ENCODE measurements at regions not wholly inside any gene's neighbourhood (a gene's known extent, or its start where the extent isn't known, plus 50 kb on each side); places are given as distances from the start of the nearest gene placed in this dataset.

DNA sequence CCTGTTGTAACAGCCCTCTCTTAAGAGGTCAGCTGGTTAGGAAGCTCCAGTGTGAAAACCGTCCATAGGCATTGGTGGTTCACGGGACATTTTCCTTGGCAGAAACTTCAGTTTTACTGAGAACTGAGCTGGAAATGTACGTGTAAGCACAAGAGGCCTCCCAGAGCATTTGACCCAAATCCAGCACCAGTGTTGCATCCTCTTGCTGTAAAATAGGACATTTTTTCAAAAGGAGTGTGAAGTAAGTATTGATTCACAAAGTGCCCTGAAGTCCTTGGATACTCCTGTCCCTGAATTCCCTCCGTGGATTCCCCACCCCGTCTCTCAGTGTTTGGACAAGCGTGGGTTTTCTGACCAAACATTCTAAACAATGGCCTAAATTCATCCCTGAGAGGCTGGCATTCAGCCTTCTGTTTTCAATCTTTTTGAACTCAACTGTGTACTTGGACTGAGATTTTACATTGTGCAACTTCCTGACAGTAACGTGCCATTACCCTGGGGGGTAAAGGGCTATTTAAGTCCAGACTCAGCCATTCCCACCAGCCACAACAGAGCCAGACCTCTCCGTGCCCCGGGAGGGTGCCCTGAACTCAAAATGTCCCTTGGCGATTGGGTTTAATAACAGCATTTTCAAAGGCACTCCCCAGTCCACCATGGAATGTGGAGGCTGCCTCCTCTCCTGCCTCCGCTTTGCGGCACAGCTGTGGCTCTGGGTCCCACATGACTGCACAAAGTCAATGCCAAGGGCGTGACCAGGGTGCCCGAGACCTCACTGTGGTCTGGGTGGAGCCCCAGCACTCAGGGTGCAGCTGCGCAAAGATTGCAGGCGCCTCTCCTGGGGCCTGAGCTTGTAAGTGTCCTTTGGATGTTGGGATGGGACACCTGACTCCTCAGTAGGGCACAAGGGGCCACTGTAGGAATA, 92.7 kb upstream of the AFDN start:
- Histone ChIP-seq H3K4me1 (ENCODE audit: control insufficient read depth in 3 of 3, insufficient read depth in 2 of 3, low read depth in 1 of 3, low read length in 2 of 3) (peaks cover 0 to 10% (median 0%) of the 10 kb centered on the region in 3 donors), H3K9me3 (ENCODE audit: control insufficient read depth in 2 of 2, insufficient read depth in 1 of 2, low read depth in 1 of 2, low read length in 1 of 2) (peaks cover 0 to 3% of the 10 kb centered on the region in 2 donors), H3K4me3 (ENCODE audit: low read depth in 1 of 3, low read length in 3 of 3) (no peak overlapping the region), H3K36me3 (ENCODE audit: control insufficient read depth in 3 of 3, insufficient read depth in 2 of 3, low read depth in 1 of 3, low read length in 3 of 3) (no peaks in the 10 kb centered on the region), H3K27ac (ENCODE audit: low read depth in 1 of 3, low read length in 2 of 3) (no peak overlapping the region), H3K27me3 (ENCODE audit: control insufficient read depth in 3 of 3, insufficient read depth in 3 of 3, low read length in 3 of 3) (no peaks in the 10 kb centered on the region)
- 43 to 47% (median 47%) methylated on average over 16 of the region's 16 CpGs for WGBS, 3 donors
- FAIRE-seq = no peak
- peak in 1 of 2 donors; percentile 40 for DNase-seq

DNA sequence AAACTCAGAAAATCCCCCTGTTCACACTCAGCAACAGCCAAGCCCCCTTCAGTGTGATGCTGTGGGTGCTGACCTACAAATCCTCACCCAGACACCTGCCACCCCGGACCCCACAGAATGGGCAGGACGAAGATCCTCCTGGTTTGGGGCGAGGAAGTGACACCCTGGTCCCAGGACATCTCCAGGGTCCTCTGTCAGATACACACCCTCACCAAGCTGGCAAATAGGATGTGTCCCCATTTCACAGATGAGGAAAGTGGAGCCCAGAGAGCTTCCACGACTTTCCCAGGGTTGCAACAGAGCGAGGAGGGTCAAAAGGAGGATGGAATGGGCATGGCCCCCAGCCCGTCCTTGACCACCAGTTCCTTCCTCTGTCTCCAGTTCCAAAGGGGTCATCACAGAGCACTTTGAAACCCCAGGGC, 92.0 kb upstream of the AFDN start:
- FAIRE-seq (no peak), DNase-seq (no peak)
- no peak overlapping the region for H3K4me3 ChIP-seq (ENCODE audit: low read depth in 1 of 3, low read length in 3 of 3)
- H3K27me3 ChIP-seq (ENCODE audit: control insufficient read depth in 3 of 3, insufficient read depth in 3 of 3, low read length in 3 of 3) = no peaks in the 10 kb centered on the region
- H3K9me3 ChIP-seq (ENCODE audit: control insufficient read depth in 2 of 2, insufficient read depth in 1 of 2, low read depth in 1 of 2, low read length in 1 of 2) = peaks cover 0 to 3% of the 10 kb centered on the region in 2 donors
- H3K36me3 ChIP-seq (ENCODE audit: control insufficient read depth in 3 of 3, insufficient read depth in 2 of 3, low read depth in 1 of 3, low read length in 3 of 3) = no peaks in the 10 kb centered on the region
- 86 to 90% (median 89%) methylated on average over 6 of the region's 6 CpGs for WGBS, 3 donors
- H3K4me1 ChIP-seq (ENCODE audit: control insufficient read depth in 3 of 3, insufficient read depth in 2 of 3, low read depth in 1 of 3, low read length in 2 of 3) = peaks cover 0 to 10% (median 0%) of the 10 kb centered on the region in 3 donors
- no peak overlapping the region for H3K27ac ChIP-seq (ENCODE audit: low read depth in 1 of 3, low read length in 2 of 3)

DNA sequence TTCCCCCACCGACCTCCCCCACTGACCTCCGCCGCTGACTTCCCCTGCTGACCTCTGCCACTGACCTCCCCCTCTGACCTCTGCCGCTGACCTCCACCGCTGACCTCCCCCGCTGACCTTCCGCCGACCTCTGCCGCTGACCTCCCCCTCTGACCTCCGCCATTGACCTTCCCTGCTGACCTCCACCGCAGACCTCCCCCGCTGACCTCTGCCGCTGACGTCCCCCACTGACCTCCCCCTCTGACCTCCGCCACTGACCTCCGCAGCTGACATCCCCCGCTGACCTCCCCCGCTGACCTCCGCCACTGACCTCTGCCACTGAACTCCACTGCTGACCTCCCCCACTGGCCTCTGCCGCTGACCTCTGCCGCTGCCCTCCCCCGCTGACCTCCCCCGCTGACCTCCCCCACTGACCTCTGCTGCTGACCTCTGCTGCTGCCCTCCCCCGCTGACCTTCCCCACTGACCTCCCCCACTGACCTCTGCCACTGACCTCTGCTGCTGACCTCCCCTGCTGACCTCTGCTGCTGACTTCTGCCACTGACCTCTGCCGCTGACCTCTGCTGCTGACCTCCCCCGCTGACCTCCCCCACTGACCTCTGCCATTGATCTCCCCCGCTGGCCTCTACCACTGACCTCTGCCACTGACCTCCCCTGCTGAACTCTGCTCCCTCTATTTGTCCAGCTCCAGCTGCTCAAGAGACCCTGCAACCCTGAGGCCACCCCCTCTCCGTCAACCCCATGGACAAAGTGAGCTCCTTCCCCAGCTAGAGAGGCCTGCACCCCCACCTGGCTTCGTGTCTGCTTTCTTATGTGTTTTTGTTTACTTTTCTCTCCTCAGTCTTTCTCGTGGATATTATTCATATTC, 91.4 kb upstream of the AFDN start:
- WGBS, 3 donors = 80 to 84% (median 80%) methylated on average over 16 to 30 of the region's 30 CpGs
- DNase-seq (no peak), FAIRE-seq (no peak)
- H3K4me1 ChIP-seq (ENCODE audit: control insufficient read depth in 3 of 3, insufficient read depth in 2 of 3, low read depth in 1 of 3, low read length in 2 of 3) = peaks cover 0 to 10% (median 0%) of the 10 kb centered on the region in 3 donors
- H3K27me3 ChIP-seq (ENCODE audit: control insufficient read depth in 3 of 3, insufficient read depth in 3 of 3, low read length in 3 of 3) = peaks cover 0 to 2% (median 0%) of the 10 kb centered on the region in 3 donors
- peaks cover 0 to 3% of the 10 kb centered on the region in 2 donors for H3K9me3 ChIP-seq (ENCODE audit: control insufficient read depth in 2 of 2, insufficient read depth in 1 of 2, low read depth in 1 of 2, low read length in 1 of 2)
- H3K27ac ChIP-seq (ENCODE audit: low read depth in 1 of 3, low read length in 2 of 3) = no peak overlapping the region
- H3K4me3 ChIP-seq (ENCODE audit: low read depth in 1 of 3, low read length in 3 of 3) = no peak overlapping the region
- no peaks in the 10 kb centered on the region for H3K36me3 ChIP-seq (ENCODE audit: control insufficient read depth in 3 of 3, insufficient read depth in 2 of 3, low read depth in 1 of 3, low read length in 3 of 3)

DNA sequence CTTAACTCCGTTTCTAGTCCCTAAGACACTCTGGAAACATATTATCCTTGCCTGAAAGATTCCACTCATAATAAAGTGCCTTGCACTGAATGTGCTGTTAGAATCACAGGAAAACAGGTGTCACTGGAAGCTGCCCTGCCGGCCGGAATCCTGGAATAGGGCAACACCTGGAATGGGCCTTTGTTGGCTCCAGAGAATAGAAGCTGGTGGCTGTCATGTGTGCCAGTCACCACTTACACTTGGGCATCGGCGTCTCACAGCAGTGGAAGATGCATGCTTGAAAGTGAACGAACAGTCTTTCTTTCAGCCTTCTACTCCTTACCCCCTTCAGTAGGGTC, 90.8 kb upstream of the AFDN start:
- no peak overlapping the region for H3K4me3 ChIP-seq (ENCODE audit: low read depth in 1 of 3, low read length in 3 of 3)
- FAIRE-seq (no peak), DNase-seq (no peak)
- peaks cover 0 to 2% (median 0%) of the 10 kb centered on the region in 3 donors for H3K27me3 ChIP-seq (ENCODE audit: control insufficient read depth in 3 of 3, insufficient read depth in 3 of 3, low read length in 3 of 3)
- peaks cover 0 to 10% (median 0%) of the 10 kb centered on the region in 3 donors for H3K4me1 ChIP-seq (ENCODE audit: control insufficient read depth in 3 of 3, insufficient read depth in 2 of 3, low read depth in 1 of 3, low read length in 2 of 3)
- WGBS, 3 donors = 68 to 82% (median 76%) methylated on average over 6 of the region's 6 CpGs
- H3K9me3 ChIP-seq (ENCODE audit: control insufficient read depth in 2 of 2, insufficient read depth in 1 of 2, low read depth in 1 of 2, low read length in 1 of 2) = no peaks in the 10 kb centered on the region
- H3K36me3 ChIP-seq (ENCODE audit: control insufficient read depth in 3 of 3, insufficient read depth in 2 of 3, low read depth in 1 of 3, low read length in 3 of 3) = no peaks in the 10 kb centered on the region
- no peak overlapping the region for H3K27ac ChIP-seq (ENCODE audit: low read depth in 1 of 3, low read length in 2 of 3)

DNA sequence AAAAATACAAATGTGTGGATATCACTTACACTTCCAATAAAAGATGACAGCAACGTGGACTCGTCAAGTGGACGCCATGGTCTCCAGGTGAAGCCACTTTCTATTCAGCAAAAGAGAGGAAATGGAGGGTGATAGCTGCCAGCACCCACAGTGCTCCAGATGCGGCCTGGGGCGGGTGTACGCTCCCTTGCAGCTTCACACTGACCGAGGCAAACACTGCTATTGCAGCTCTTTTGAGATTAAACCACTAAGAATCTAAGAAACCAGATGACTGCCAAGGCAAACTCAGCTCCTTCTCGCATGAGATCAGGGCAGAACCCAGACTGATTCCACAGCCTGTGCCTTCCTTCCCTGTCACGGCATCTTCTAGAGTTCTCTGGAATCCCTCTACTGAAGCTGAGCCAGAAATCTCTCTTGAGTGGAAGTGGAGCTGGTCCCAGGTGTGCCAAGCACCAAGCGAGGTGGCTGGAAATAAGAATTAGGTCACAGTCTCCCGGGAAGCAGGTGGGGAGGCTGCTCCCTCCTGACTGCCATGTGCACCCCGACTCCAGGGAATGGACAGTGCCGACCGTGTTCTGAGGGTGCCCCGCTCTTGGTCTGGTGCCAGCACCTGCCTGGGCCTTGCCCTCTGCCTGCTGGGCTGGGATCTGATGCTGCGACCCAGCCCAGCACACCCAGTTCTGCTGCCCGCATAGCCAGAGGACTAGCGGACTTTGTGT, 90.1 kb upstream of the AFDN start:
- WGBS, 3 donors = 59 to 83% (median 66%) methylated on average over 15 to 18 of the region's 18 CpGs
- peaks cover 0 to 10% (median 0%) of the 10 kb centered on the region in 3 donors for H3K4me1 ChIP-seq (ENCODE audit: control insufficient read depth in 3 of 3, insufficient read depth in 2 of 3, low read depth in 1 of 3, low read length in 2 of 3)
- DNase-seq = no peak
- H3K27me3 ChIP-seq (ENCODE audit: control insufficient read depth in 3 of 3, insufficient read depth in 3 of 3, low read length in 3 of 3) = peaks cover 0 to 2% (median 0%) of the 10 kb centered on the region in 3 donors
- no peak for FAIRE-seq
- H3K27ac ChIP-seq (ENCODE audit: low read depth in 1 of 3, low read length in 2 of 3) = no peak overlapping the region
- H3K4me3 ChIP-seq (ENCODE audit: low read depth in 1 of 3, low read length in 3 of 3) = no peak overlapping the region
- no peaks in the 10 kb centered on the region for H3K36me3 ChIP-seq (ENCODE audit: control insufficient read depth in 3 of 3, insufficient read depth in 2 of 3, low read depth in 1 of 3, low read length in 3 of 3)
- H3K9me3 ChIP-seq (ENCODE audit: control insufficient read depth in 2 of 2, insufficient read depth in 1 of 2, low read depth in 1 of 2, low read length in 1 of 2) = no peaks in the 10 kb centered on the region

DNA sequence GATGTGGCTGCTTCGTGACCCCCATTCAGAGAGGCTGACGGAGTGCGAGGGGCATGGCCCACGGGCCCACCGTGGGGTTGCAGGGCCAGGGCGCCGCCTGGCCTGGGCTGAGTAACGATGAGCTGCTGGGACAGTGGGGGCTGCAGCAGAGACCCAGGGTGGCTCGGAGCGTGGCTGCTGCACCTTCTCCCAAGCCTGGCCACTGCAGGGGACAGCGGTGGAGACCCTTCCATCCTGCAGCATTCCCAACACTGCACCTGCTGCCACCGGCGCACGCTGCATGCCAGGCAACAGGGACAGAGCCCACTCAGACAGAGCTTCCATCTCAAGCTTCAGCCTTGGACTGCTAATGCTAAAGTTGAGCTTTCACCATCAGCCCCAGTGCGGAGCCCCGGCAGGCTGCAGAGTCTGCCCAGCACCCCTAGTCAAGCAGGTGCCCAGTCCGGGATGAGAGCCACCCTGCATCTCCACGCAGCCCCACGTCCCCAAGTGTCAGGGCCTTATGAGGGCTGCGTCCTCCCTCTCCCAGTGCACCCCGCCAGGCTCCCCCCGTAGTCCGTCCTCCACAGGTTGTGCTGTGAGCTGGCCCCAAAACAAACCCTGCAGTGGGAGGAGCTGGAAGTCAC, 89.4 kb upstream of the AFDN start:
- no peak overlapping the region for H3K4me3 ChIP-seq (ENCODE audit: low read depth in 1 of 3, low read length in 3 of 3)
- no peak for FAIRE-seq
- 88 to 92% (median 89%) methylated on average over 22 to 23 of the region's 23 CpGs for WGBS, 3 donors
- H3K27ac ChIP-seq (ENCODE audit: low read depth in 1 of 3, low read length in 2 of 3) = no peak overlapping the region
- peaks cover 0 to 2% (median 0%) of the 10 kb centered on the region in 3 donors for H3K27me3 ChIP-seq (ENCODE audit: control insufficient read depth in 3 of 3, insufficient read depth in 3 of 3, low read length in 3 of 3)
- no peaks in the 10 kb centered on the region for H3K36me3 ChIP-seq (ENCODE audit: control insufficient read depth in 3 of 3, insufficient read depth in 2 of 3, low read depth in 1 of 3, low read length in 3 of 3)
- no peaks in the 10 kb centered on the region for H3K9me3 ChIP-seq (ENCODE audit: control insufficient read depth in 2 of 2, insufficient read depth in 1 of 2, low read depth in 1 of 2, low read length in 1 of 2)
- DNase-seq = no peak
- peaks cover 0 to 10% (median 0%) of the 10 kb centered on the region in 3 donors for H3K4me1 ChIP-seq (ENCODE audit: control insufficient read depth in 3 of 3, insufficient read depth in 2 of 3, low read depth in 1 of 3, low read length in 2 of 3)

DNA sequence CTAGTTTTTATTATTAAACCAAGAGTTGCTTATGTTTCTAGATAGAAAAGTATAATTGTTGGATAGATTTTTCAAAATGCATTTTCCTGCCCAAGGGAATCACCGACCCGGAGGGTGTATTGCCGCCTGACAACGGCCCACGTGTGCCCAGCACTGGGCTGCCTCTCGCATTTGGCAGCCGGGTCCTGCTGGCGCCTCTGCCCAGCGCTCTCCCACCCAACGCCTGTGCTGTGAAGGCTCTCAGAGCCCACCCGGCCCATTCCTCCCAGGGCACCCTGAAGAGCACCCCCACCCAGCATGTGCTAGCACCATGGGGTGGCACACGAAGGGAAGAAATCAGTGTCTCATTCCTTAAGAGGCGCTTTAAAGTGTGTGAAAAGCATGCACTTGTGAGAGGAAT, 88.3 kb upstream of the AFDN start:
- Histone ChIP-seq H3K27me3 (ENCODE audit: control insufficient read depth in 3 of 3, insufficient read depth in 3 of 3, low read length in 3 of 3) (peaks cover 0 to 2% (median 0%) of the 10 kb centered on the region in 3 donors), H3K4me1 (ENCODE audit: control insufficient read depth in 3 of 3, insufficient read depth in 2 of 3, low read depth in 1 of 3, low read length in 2 of 3) (peaks cover 0 to 10% (median 0%) of the 10 kb centered on the region in 3 donors), H3K36me3 (ENCODE audit: control insufficient read depth in 3 of 3, insufficient read depth in 2 of 3, low read depth in 1 of 3, low read length in 3 of 3) (no peaks in the 10 kb centered on the region), H3K27ac (ENCODE audit: low read depth in 1 of 3, low read length in 2 of 3) (no peak overlapping the region), H3K9me3 (ENCODE audit: control insufficient read depth in 2 of 2, insufficient read depth in 1 of 2, low read depth in 1 of 2, low read length in 1 of 2) (no peaks in the 10 kb centered on the region), H3K4me3 (ENCODE audit: low read depth in 1 of 3, low read length in 3 of 3) (no peak overlapping the region)
- WGBS, 3 donors = 92 to 96% (median 94%) methylated on average over 13 of the region's 13 CpGs
- FAIRE-seq (no peak), DNase-seq (no peak)

All from small intestine (tissue), 7 donors.